ENCODE measurements at regions not wholly inside any gene's neighbourhood (a gene's known extent, or its start where the extent isn't known, plus 50 kb on each side); places are given as distances from the start of the nearest gene placed in this dataset.

- no peak overlapping the region for H3K27ac Mint-ChIP-seq
- no peaks in the 10 kb centered on the region for H3K36me3 Mint-ChIP-seq
- H3K4me1 Mint-ChIP-seq: no peaks in the 10 kb centered on the region
- H3K4me3 Mint-ChIP-seq: no peak overlapping the region
- H3K9me3 Mint-ChIP-seq: no peaks in the 10 kb centered on the region
- peaks cover 4% of the 10 kb centered on the region for H3K27me3 Mint-ChIP-seq
Measured at GRCh38 chr5:5632678-5633077, 210.2 kb downstream of the ICE1 start.

GRCh38 chr5:5629607-5629978 lies 207.1 kb downstream of the ICE1 start:
- Mint-ChIP-seq H3K27me3 (no peaks in the 10 kb centered on the region), H3K36me3 (no peaks in the 10 kb centered on the region), H3K4me3 (no peak overlapping the region), H3K4me1 (no peaks in the 10 kb centered on the region), H3K27ac (no peak overlapping the region), H3K9me3 (peaks cover 3% of the 10 kb centered on the region)

GRCh38 chr5:5628866-5629606 lies 206.6 kb downstream of the ICE1 start:
- no peak overlapping the region for H3K4me3 Mint-ChIP-seq
- no peaks in the 10 kb centered on the region for H3K4me1 Mint-ChIP-seq
- H3K27ac Mint-ChIP-seq: no peak overlapping the region
- H3K27me3 Mint-ChIP-seq: no peaks in the 10 kb centered on the region
- H3K36me3 Mint-ChIP-seq: no peaks in the 10 kb centered on the region
- H3K9me3 Mint-ChIP-seq: peaks cover 8% of the 10 kb centered on the region

- H3K27me3 Mint-ChIP-seq: no peaks in the 10 kb centered on the region
- H3K36me3 Mint-ChIP-seq: no peaks in the 10 kb centered on the region
- no peaks in the 10 kb centered on the region for H3K4me1 Mint-ChIP-seq
- H3K27ac Mint-ChIP-seq: no peak overlapping the region
- no peak overlapping the region for H3K4me3 Mint-ChIP-seq
- H3K9me3 Mint-ChIP-seq: peaks cover 14% of the 10 kb centered on the region
Measured at GRCh38 chr5:5626412-5626811, 203.9 kb downstream of the ICE1 start.

GRCh38 chr5:5625491-5625890 lies 203.0 kb downstream of the ICE1 start:
- H3K4me3 Mint-ChIP-seq: no peak overlapping the region
- no peaks in the 10 kb centered on the region for H3K36me3 Mint-ChIP-seq
- H3K27me3 Mint-ChIP-seq: no peaks in the 10 kb centered on the region
- peaks cover 16% of the 10 kb centered on the region for H3K9me3 Mint-ChIP-seq
- no peaks in the 10 kb centered on the region for H3K4me1 Mint-ChIP-seq
- no peak overlapping the region for H3K27ac Mint-ChIP-seq

GRCh38 chr5:5623397-5623796 lies 200.9 kb downstream of the ICE1 start:
- Mint-ChIP-seq H3K4me3 (no peak overlapping the region), H3K36me3 (no peaks in the 10 kb centered on the region), H3K27ac (no peak overlapping the region), H3K27me3 (no peaks in the 10 kb centered on the region), H3K9me3 (peaks cover 16% of the 10 kb centered on the region), H3K4me1 (no peaks in the 10 kb centered on the region)

- H3K9me3 Mint-ChIP-seq: peaks cover 16% of the 10 kb centered on the region
- no peaks in the 10 kb centered on the region for H3K36me3 Mint-ChIP-seq
- no peak overlapping the region for H3K27ac Mint-ChIP-seq
- H3K27me3 Mint-ChIP-seq: peaks cover 2% of the 10 kb centered on the region
- H3K4me3 Mint-ChIP-seq: no peak overlapping the region
- no peaks in the 10 kb centered on the region for H3K4me1 Mint-ChIP-seq
Measured at GRCh38 chr5:5622806-5623205, 200.3 kb downstream of the ICE1 start.

- peaks cover 7% of the 10 kb centered on the region for H3K27me3 Mint-ChIP-seq
- peaks cover 13% of the 10 kb centered on the region for H3K9me3 Mint-ChIP-seq
- no peaks in the 10 kb centered on the region for H3K4me1 Mint-ChIP-seq
- H3K36me3 Mint-ChIP-seq: no peaks in the 10 kb centered on the region
- H3K27ac Mint-ChIP-seq: no peak overlapping the region
- no peak overlapping the region for H3K4me3 Mint-ChIP-seq
Measured at GRCh38 chr5:5619546-5619945, 197.1 kb downstream of the ICE1 start.

GRCh38 chr5:5617024-5617423 lies 194.5 kb downstream of the ICE1 start:
- H3K27ac Mint-ChIP-seq: no peak overlapping the region
- peaks cover 7% of the 10 kb centered on the region for H3K9me3 Mint-ChIP-seq
- H3K27me3 Mint-ChIP-seq: peaks cover 7% of the 10 kb centered on the region
- H3K36me3 Mint-ChIP-seq: no peaks in the 10 kb centered on the region
- H3K4me1 Mint-ChIP-seq: no peaks in the 10 kb centered on the region
- H3K4me3 Mint-ChIP-seq: no peak overlapping the region

- Mint-ChIP-seq H3K36me3 (no peaks in the 10 kb centered on the region), H3K4me3 (no peak overlapping the region), H3K9me3 (peaks cover 2% of the 10 kb centered on the region), H3K27ac (no peak overlapping the region), H3K27me3 (peaks cover 7% of the 10 kb centered on the region), H3K4me1 (no peaks in the 10 kb centered on the region)
Measured at GRCh38 chr5:5616247-5616895, 193.9 kb downstream of the ICE1 start.

- Mint-ChIP-seq H3K4me1 (no peaks in the 10 kb centered on the region), H3K27me3 (peaks cover 7% of the 10 kb centered on the region), H3K27ac (no peak overlapping the region), H3K9me3 (no peaks in the 10 kb centered on the region), H3K4me3 (no peak overlapping the region), H3K36me3 (no peaks in the 10 kb centered on the region)
Measured at GRCh38 chr5:5615569-5615968, 193.1 kb downstream of the ICE1 start.

GRCh38 chr5:5613261-5613990 lies 190.9 kb downstream of the ICE1 start:
- Mint-ChIP-seq H3K9me3 (no peaks in the 10 kb centered on the region), H3K4me3 (no peak overlapping the region), H3K27ac (no peak overlapping the region), H3K27me3 (peaks cover 7% of the 10 kb centered on the region), H3K36me3 (no peaks in the 10 kb centered on the region), H3K4me1 (no peaks in the 10 kb centered on the region)

GRCh38 chr5:5612096-5612495 lies 189.6 kb downstream of the ICE1 start:
- Mint-ChIP-seq H3K9me3 (no peaks in the 10 kb centered on the region), H3K27me3 (peaks cover 2% of the 10 kb centered on the region), H3K4me1 (no peaks in the 10 kb centered on the region), H3K36me3 (no peaks in the 10 kb centered on the region), H3K4me3 (no peak overlapping the region), H3K27ac (no peak overlapping the region)

- peaks cover 5% of the 10 kb centered on the region for H3K27me3 Mint-ChIP-seq
- no peak overlapping the region for H3K27ac Mint-ChIP-seq
- H3K36me3 Mint-ChIP-seq: no peaks in the 10 kb centered on the region
- H3K9me3 Mint-ChIP-seq: no peaks in the 10 kb centered on the region
- H3K4me1 Mint-ChIP-seq: no peaks in the 10 kb centered on the region
- no peak overlapping the region for H3K4me3 Mint-ChIP-seq
Measured at GRCh38 chr5:5609935-5610334, 187.5 kb downstream of the ICE1 start.

- no peaks in the 10 kb centered on the region for H3K36me3 Mint-ChIP-seq
- no peak overlapping the region for H3K4me3 Mint-ChIP-seq
- no peaks in the 10 kb centered on the region for H3K4me1 Mint-ChIP-seq
- H3K9me3 Mint-ChIP-seq: no peaks in the 10 kb centered on the region
- H3K27ac Mint-ChIP-seq: no peak overlapping the region
- peaks cover 7% of the 10 kb centered on the region for H3K27me3 Mint-ChIP-seq
Measured at GRCh38 chr5:5605170-5605764, 182.8 kb downstream of the ICE1 start.

- Mint-ChIP-seq H3K27ac (no peak overlapping the region), H3K9me3 (no peaks in the 10 kb centered on the region), H3K36me3 (no peaks in the 10 kb centered on the region), H3K27me3 (peaks cover 8% of the 10 kb centered on the region), H3K4me1 (no peaks in the 10 kb centered on the region), H3K4me3 (no peak overlapping the region)
Measured at GRCh38 chr5:5602554-5602953, 180.1 kb downstream of the ICE1 start.
